A673 (cell line): ENCODE measurements at regions not wholly inside any gene's neighbourhood (a gene's known extent, or its start where the extent isn't known, plus 50 kb on each side); places are given as distances from the start of the nearest gene placed in this dataset.

ENCODE experiments used
- BruUV-seq: library from RNA; stranded (reverse); fragments of 400-500 nt; replicated peaks from 2 replicates; lab custom pipeline; 2021; lab: Mats Ljungman, UMichigan
- CTCF ChIA-PET: fragments of 300-600 bp; sonication (Branson Sonifier 250); formaldehyde crosslinking; loops from one replicate; lab custom pipeline; 2022; ENCODE audit warnings: antibody characterized with exemption; lab: Charles Lee
- POLR2A ChIA-PET: fragments of 300-600 bp; sonication (Branson Sonifier 250); formaldehyde crosslinking; loops from one replicate; lab custom pipeline; 2022; ENCODE audit warnings: antibody characterized with exemption; ENCODE audit not compliant: low non-redundant PET; lab: Charles Lee
- DNase-seq: peaks from one replicate; pipeline ENCODE4 v3.0.0-alpha.2; 2015; ENCODE audit warnings: low spot score
- H3K27ac ChIP-seq: fragments of 200-600 bp; sonication (generic); 2 replicates; pipeline ENCODE4 v1.5.1; 2016; ENCODE audit warnings: mixed run types, low read depth, mild to moderate bottlenecking, mixed read lengths, antibody characterized with exemption, low read length; ENCODE audit not compliant: poor library complexity, severe bottlenecking
- H3K27me3 ChIP-seq: fragments of 200-600 bp; sonication (generic); replicated peaks from 2 replicates; pipeline ENCODE4 v1.6.1; 2017; ENCODE audit warnings: mixed run types, low read depth, mild to moderate bottlenecking, mixed read lengths, antibody characterized with exemption, low read length; ENCODE audit not compliant: insufficient read depth, poor library complexity
- H3K36me3 ChIP-seq: fragments of 200-600 bp; sonication (generic); 2 replicates; pipeline ENCODE4 v1.6.1; 2016; ENCODE audit warnings: mixed run types, mild to moderate bottlenecking, mixed read lengths, antibody characterized with exemption, low read length; ENCODE audit not compliant: insufficient read depth, poor library complexity, severe bottlenecking
- H3K4me1 ChIP-seq: fragments of 200-600 bp; sonication (generic); 2 replicates; pipeline ENCODE4 v1.6.1; 2017; ENCODE audit warnings: mixed run types, mild to moderate bottlenecking, mixed read lengths, antibody characterized with exemption, low read length; ENCODE audit not compliant: insufficient read depth, poor library complexity, severe bottlenecking
- H3K4me3 ChIP-seq: fragments of 200-600 bp; sonication (generic); 2 replicates; pipeline ENCODE4 v1.5.1; 2016; ENCODE audit warnings: low read depth, mixed run types, mild to moderate bottlenecking, mixed read lengths, low read length; ENCODE audit not compliant: poor library complexity, severe bottlenecking
- H3K9me3 ChIP-seq: fragments of 200-600 bp; sonication (generic); 2 replicates; pipeline ENCODE4 v1.6.1; 2016; ENCODE audit warnings: mixed run types, low read depth, mild to moderate bottlenecking, mixed read lengths, antibody characterized with exemption, low read length; ENCODE audit not compliant: poor library complexity, severe bottlenecking
- CTCF ChIP-seq: fragments of 300-800, 200-600 bp; sonication (generic); conservative IDR thresholded peaks from 2 replicates; pipeline ENCODE4 v1.5.1; 2017; ENCODE audit warnings: low read depth, mild to moderate bottlenecking, antibody characterized with exemption, low read length, moderate library complexity, mixed read lengths
- EZH2 ChIP-seq: fragments of 200-600 bp; sonication (generic); IDR thresholded peaks from 2 replicates; pipeline ENCODE4 v1.6.1; 2017; ENCODE audit warnings: borderline replicate concordance, low read depth, mild to moderate bottlenecking, mixed read lengths, antibody characterized with exemption, low read length; ENCODE audit not compliant: poor library complexity, severe bottlenecking
- intact Hi-C: fragments of 100-400 bp; cut with micrococcal nuclease; formaldehyde crosslinking; loops from one replicate; pipeline ENCODE4 v1.10.0; 2022; ENCODE audit not compliant: unreplicated experiment

DNA sequence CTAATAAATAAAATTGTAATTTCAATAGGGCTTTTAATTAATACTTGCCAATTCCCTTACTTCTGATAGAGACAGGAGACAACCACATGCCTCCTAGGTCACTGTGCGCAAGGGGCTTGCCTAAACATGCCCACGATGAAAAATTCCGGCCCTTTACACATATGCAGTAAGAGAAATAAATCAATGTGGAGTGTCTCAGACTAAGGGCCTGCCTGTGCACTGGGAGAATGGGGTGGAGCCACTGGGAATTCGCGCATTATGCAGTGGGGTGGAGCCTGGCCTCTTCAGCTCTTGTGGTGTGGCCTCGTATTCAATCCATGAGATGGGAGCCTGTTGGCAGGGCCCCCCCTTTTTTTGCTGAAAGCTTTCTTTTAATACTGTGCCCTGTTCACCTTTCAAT is 484.5 kb downstream of the PDGFC start:
- Histone ChIP-seq H3K27ac (no peak overlapping the region), H3K36me3 (no peaks in the 10 kb centered on the region), H3K9me3 (peaks cover 4% of the 10 kb centered on the region), H3K4me1 (no peaks in the 10 kb centered on the region), H3K4me3 (no peak overlapping the region), H3K27me3 (no peaks in the 10 kb centered on the region)
- CTCF ChIA-PET = interaction anchor here (0.7 kb wide), 1 partner anchor 340 kb away, joined by 3 read pairs; no protein-coding TSS in a partner anchor
- DNase-seq = no peak
- TF ChIP-seq CTCF (no peak), EZH2 (no peak)
- intact Hi-C loops = no loop called here
- POLR2A ChIA-PET = no interaction called here
- no TSS peak for BruUV-seq

DNA sequence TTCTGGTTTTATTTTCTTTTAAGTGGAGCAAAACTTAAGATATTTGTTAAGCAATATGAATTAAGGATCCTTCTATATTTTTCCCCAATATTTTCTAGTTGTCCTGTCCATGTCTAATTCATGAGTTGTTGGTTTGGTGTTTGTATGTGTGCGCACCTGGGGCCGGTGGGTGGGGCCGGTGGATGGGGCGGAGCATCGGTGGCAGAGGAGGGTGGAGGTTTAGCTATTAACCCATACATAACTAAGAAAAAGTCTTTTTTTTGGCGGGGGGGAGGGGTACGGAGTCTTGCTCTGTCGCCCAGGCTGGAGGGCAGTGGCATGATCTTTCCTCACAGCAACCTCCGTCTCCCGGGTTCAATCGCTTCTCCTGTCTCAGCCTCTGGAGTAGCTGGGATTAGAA is 489.8 kb downstream of the PDGFC start:
- H3K27me3 ChIP-seq = no peaks in the 10 kb centered on the region
- ChIA-PET CTCF (no interaction called here), POLR2A (no interaction called here)
- H3K27ac ChIP-seq = no peak overlapping the region
- intact Hi-C loops = no loop called here
- peaks cover 6% of the 10 kb centered on the region for H3K9me3 ChIP-seq
- no TSS peak for BruUV-seq
- TF ChIP-seq CTCF (no peak), EZH2 (no peak)
- DNase-seq = no peak
- peaks cover 4% of the 10 kb centered on the region for H3K36me3 ChIP-seq
- no peaks in the 10 kb centered on the region for H3K4me1 ChIP-seq
- H3K4me3 ChIP-seq = no peak overlapping the region

DNA sequence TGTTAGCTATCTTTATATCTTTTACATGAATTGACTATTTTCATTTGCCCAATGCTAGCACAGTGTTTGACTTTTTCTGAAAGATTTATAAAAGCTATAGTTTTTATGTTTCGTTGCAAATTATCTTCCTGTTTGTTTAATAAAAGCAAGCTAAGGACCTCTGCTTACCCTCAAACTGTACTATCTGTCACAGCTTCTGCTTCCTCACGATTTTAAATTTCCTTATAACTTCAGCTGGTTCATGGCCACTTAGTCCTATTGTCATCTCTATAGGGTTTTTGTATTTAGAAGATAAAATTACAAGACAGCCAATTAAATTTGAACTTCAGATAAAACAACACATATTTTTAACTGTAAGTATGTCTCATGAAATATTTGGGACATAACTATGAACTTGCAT is 494.0 kb downstream of the PDGFC start:
- H3K9me3 ChIP-seq = peaks cover 6% of the 10 kb centered on the region
- no TSS peak for BruUV-seq
- TF ChIP-seq EZH2 = no peak
- TF ChIP-seq CTCF = no peak
- peaks cover 4% of the 10 kb centered on the region for H3K36me3 ChIP-seq
- ChIA-PET CTCF (no interaction called here), POLR2A (no interaction called here)
- peaks cover 14% of the 10 kb centered on the region for H3K4me1 ChIP-seq
- DNase-seq = no peak
- intact Hi-C loops = loop anchor here (2.0 to 10.0 kb wide), 4 partner anchors 110 to 1695 kb away; partner anchors contain the start of gene GASK1B
- no peaks in the 10 kb centered on the region for H3K27me3 ChIP-seq
- no peak overlapping the region for H3K4me3 ChIP-seq
- H3K27ac ChIP-seq = no peak overlapping the region
